K562 (cell line): ENCODE measurements at regions not wholly inside any gene's neighbourhood (a gene's known extent, or its start where the extent isn't known, plus 50 kb on each side); places are given as distances from the start of the nearest gene placed in this dataset.
A peak's percentile ranks its signal among the peaks of the same experiment; 100 is the strongest.

Experiments
- ARHGAP35 ChIP-seq: fragments of 450-650 bp; IDR thresholded peaks from 2 replicates; pipeline ENCODE4 v1.6.1; 2018; ENCODE audit not compliant: partially characterized antibody
- CBFA2T2 ChIP-seq: fragments of 450-650 bp; conservative IDR thresholded peaks from 2 replicates; pipeline ENCODE4 v1.6.1; 2017; ENCODE audit warnings: mild to moderate bottlenecking
- DDX20 ChIP-seq: fragments of 450-650 bp; IDR thresholded peaks from 2 replicates; pipeline ENCODE4 v1.6.1; 2016; ENCODE audit warnings: missing genetic modification characterization, low read depth, mild to moderate bottlenecking, missing compliant biosample characterization, moderate library complexity
- ESRRB ChIP-seq: fragments of 250-450 bp; sonication (Bioruptor Pico); IDR thresholded peaks from 2 replicates; pipeline ENCODE4 v1.5.0; 2020; ENCODE audit warnings: mild to moderate bottlenecking, moderate library complexity, borderline replicate concordance
- ETV1 ChIP-seq: fragments of 450-650 bp; conservative IDR thresholded peaks from 2 replicates; pipeline ENCODE4 v1.6.1; 2016; ENCODE audit warnings: missing genetic modification characterization, control low read depth, low read depth, missing compliant biosample characterization
- ETV5 ChIP-seq: sonication (generic); formaldehyde crosslinking; IDR thresholded peaks from 2 replicates; pipeline ENCODE4 v1.4.0; 2020; ENCODE audit warnings: low read depth, mild to moderate bottlenecking, missing genetic modification reagents
- FOSL1 ChIP-seq: fragments of 200-800 bp; sonication (Bioruptor generic); conservative IDR thresholded peaks from 2 replicates; pipeline ENCODE4 v1.6.1; 2016; ENCODE audit warnings: missing genetic modification characterization, missing compliant biosample characterization
- FOXK2 ChIP-seq, 2 experiments: fragments of 450-650 bp; IDR thresholded peaks in 1 of 2; conservative IDR thresholded peaks in 1 of 2; 2 replicates each; pipeline ENCODE4 v1.6.1; 2016; ENCODE audit warnings: low read depth in 2 of 2, mild to moderate bottlenecking in 1 of 2
- HMG20B ChIP-seq: fragments of 250-450 bp; sonication (Bioruptor Pico); IDR thresholded peaks from 2 replicates; pipeline ENCODE4 v1.5.0; 2021; ENCODE audit warnings: mild to moderate bottlenecking
- LARP7 ChIP-seq: fragments of 450-650 bp; IDR thresholded peaks from 2 replicates; pipeline ENCODE4 v1.6.1; 2016
- MTF1 ChIP-seq: fragments of 250-450 bp; sonication (Bioruptor Pico); IDR thresholded peaks from 2 replicates; pipeline ENCODE4 v1.9.0; 2021; ENCODE audit warnings: moderate library complexity, mild to moderate bottlenecking, inconsistent platforms, borderline replicate concordance
- NCOA2 ChIP-seq, 2 experiments: fragments of 450-650 bp; IDR thresholded peaks; 2 replicates each; pipeline ENCODE4 v1.6.1; 2018; ENCODE audit warnings: mild to moderate bottlenecking in 2 of 2, moderate library complexity in 1 of 2; ENCODE audit not compliant: partially characterized antibody in 2 of 2
- NR2C1 ChIP-seq, 2 experiments: fragments of 450-650 bp; IDR thresholded peaks; 2 replicates each; pipeline ENCODE4 v1.6.1; 2017; ENCODE audit warnings: mild to moderate bottlenecking in 2 of 2, antibody characterized with exemption in 1 of 2, inconsistent platforms in 1 of 2, missing compliant biosample characterization in 1 of 2, missing genetic modification characterization in 1 of 2
- PCBP1 ChIP-seq: fragments of 200-400 bp; formaldehyde crosslinking; IDR thresholded peaks from 2 replicates; pipeline ENCODE4 v1.6.1; 2018; ENCODE audit warnings: mild to moderate bottlenecking, low read depth, low read length; ENCODE audit not compliant: poor library complexity, severe bottlenecking
- POU5F1 ChIP-seq: fragments of 150-350 bp; IDR thresholded peaks from 2 replicates; pipeline ENCODE4 v1.6.1; 2014; ENCODE audit warnings: borderline replicate concordance, low read length, low read depth, mild to moderate bottlenecking; ENCODE audit not compliant: partially characterized antibody
- PRPF4 ChIP-seq: fragments of 200-400 bp; formaldehyde crosslinking; IDR thresholded peaks from one replicate; pipeline ENCODE4 v1.6.1; 2017; ENCODE audit warnings: low read length, low read depth, mild to moderate bottlenecking; ENCODE audit not compliant: insufficient read depth, poor library complexity, severe bottlenecking
- PURB ChIP-seq: sonication (generic); formaldehyde crosslinking; IDR thresholded peaks from 2 replicates; pipeline ENCODE4 v1.9.0; 2021; ENCODE audit warnings: low read depth, mild to moderate bottlenecking, missing genetic modification reagents
- RFX1 ChIP-seq: fragments of 450-650 bp; IDR thresholded peaks from 2 replicates; pipeline ENCODE4 v1.6.1; 2016; ENCODE audit warnings: mild to moderate bottlenecking, moderate library complexity
- SMARCA4 ChIP-seq: fragments of 450-650 bp; IDR thresholded peaks from 2 replicates; pipeline ENCODE4 v1.6.1; 2016
- TAF15 ChIP-seq: fragments of 200-400 bp; formaldehyde crosslinking; IDR thresholded peaks from 2 replicates; pipeline ENCODE4 v1.6.1; 2017; ENCODE audit warnings: mild to moderate bottlenecking, low read depth, low read length, moderate library complexity
- YBX1 ChIP-seq: fragments of 450-650 bp; IDR thresholded peaks from 2 replicates; pipeline ENCODE4 v1.7.1; 2016; ENCODE audit warnings: mild to moderate bottlenecking
- ZFX ChIP-seq: sonication (generic); formaldehyde crosslinking; IDR thresholded peaks from 2 replicates; pipeline ENCODE4 v1.8.0; 2022; ENCODE audit warnings: mild to moderate bottlenecking, missing genetic modification reagents, moderate library complexity
- ZNF134 ChIP-seq: fragments of 250-450 bp; sonication (Bioruptor Pico); conservative IDR thresholded peaks from 2 replicates; pipeline ENCODE4 v1.4.0; 2020
- TF ChIP-seq, protein P1 (sequence below): fragments of 450-650 bp; conservative IDR thresholded peaks from 2 replicates; pipeline ENCODE4 v1.6.1; 2016; ENCODE audit warnings: missing genetic modification characterization, low read depth, mild to moderate bottlenecking, control low read depth, missing compliant biosample characterization
- TF ChIP-seq, protein P2 (sequence below): sonication (generic); formaldehyde crosslinking; IDR thresholded peaks from 2 replicates; pipeline ENCODE4 v1.8.0; 2022; ENCODE audit warnings: mild to moderate bottlenecking, low read depth, missing genetic modification reagents
- TF ChIP-seq, protein P3 (sequence below): sonication (generic); formaldehyde crosslinking; IDR thresholded peaks from 2 replicates; pipeline ENCODE4 v1.8.1; 2023; ENCODE audit warnings: mild to moderate bottlenecking, missing genetic modification reagents

DNA sequence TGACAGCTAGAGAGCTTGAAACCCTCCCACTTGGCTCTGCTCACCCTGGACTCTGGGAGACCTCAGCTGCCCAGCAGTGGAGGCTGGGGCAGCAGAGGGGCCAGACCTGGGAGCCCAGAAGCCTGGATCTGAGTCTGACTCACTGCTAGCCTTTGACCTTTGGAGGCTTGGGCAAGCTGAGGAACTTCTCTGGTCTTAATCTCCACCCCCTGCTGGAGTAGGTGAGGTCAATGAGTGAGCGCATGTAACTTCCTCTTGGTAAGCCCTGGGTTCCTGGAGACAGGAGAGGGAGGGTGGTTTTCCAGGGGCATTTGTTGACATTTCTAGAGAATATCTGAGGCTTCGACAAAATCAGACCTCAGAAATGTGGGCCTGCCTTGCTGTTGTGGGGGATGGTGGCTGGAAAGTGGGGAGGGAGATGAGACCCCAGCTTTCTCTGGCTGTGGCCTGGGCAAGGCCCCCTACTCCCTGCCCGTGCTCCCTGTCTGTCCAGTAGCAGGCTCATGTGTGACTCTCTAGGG is 73.0 kb upstream of the YWHAQ start (continued):
- TF ChIP-seq, protein P1, sequence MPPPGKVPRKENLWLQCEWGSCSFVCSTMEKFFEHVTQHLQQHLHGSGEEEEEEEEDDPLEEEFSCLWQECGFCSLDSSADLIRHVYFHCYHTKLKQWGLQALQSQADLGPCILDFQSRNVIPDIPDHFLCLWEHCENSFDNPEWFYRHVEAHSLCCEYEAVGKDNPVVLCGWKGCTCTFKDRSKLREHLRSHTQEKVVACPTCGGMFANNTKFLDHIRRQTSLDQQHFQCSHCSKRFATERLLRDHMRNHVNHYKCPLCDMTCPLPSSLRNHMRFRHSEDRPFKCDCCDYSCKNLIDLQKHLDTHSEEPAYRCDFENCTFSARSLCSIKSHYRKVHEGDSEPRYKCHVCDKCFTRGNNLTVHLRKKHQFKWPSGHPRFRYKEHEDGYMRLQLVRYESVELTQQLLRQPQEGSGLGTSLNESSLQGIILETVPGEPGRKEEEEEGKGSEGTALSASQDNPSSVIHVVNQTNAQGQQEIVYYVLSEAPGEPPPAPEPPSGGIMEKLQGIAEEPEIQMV (tag) = no peak
- TF ChIP-seq CBFA2T2 (0 out of 2 replicates have a peak, but pooled peaks have one; percentile 6), SMARCA4 (peak; percentile 71), RFX1 (no peak), MTF1 (no peak), ETV1 (tag) (no peak), POU5F1 (no peak), FOSL1 (tag) (peak; percentile 88), HMG20B (CRISPR knock-in tag) (no peak), NCOA2 (IDR thresholded peaks at IDR 0.05; ENCODE audit: partially characterized antibody in 2 of 2) (no peak), PRPF4 (no peak), ZNF134 (no peak), LARP7 (no peak), FOXK2 (conservative IDR thresholded peaks at IDR 0.05 in 1 of 2, IDR thresholded peaks at IDR 0.05 in 1 of 2; ENCODE audit: low read depth in 2 of 2) (peak in 1 of 2 experiments; percentile 43; a peak in 1 of 4 replicates), ARHGAP35 (no peak), PCBP1 (no peak), ETV5 (CRISPR knock-in tag) (peak; percentile 69; the same call in 1 of the 2 replicates), ZFX (peak; percentile 55), DDX20 (tag) (no peak), YBX1 (no peak), ESRRB (CRISPR knock-in tag) (no peak), PURB (CRISPR knock-in tag) (no peak), TAF15 (no peak), NR2C1 (IDR thresholded peaks at IDR 0.05) (peak; percentile 94), NR2C1 (tag; IDR thresholded peaks at IDR 0.05) (peak; percentile 95)
- TF ChIP-seq, protein P2, sequence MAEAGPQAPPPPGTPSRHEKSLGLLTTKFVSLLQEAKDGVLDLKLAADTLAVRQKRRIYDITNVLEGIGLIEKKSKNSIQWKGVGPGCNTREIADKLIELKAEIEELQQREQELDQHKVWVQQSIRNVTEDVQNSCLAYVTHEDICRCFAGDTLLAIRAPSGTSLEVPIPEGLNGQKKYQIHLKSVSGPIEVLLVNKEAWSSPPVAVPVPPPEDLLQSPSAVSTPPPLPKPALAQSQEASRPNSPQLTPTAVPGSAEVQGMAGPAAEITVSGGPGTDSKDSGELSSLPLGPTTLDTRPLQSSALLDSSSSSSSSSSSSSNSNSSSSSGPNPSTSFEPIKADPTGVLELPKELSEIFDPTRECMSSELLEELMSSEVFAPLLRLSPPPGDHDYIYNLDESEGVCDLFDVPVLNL = no peak
- TF ChIP-seq, protein P3, sequence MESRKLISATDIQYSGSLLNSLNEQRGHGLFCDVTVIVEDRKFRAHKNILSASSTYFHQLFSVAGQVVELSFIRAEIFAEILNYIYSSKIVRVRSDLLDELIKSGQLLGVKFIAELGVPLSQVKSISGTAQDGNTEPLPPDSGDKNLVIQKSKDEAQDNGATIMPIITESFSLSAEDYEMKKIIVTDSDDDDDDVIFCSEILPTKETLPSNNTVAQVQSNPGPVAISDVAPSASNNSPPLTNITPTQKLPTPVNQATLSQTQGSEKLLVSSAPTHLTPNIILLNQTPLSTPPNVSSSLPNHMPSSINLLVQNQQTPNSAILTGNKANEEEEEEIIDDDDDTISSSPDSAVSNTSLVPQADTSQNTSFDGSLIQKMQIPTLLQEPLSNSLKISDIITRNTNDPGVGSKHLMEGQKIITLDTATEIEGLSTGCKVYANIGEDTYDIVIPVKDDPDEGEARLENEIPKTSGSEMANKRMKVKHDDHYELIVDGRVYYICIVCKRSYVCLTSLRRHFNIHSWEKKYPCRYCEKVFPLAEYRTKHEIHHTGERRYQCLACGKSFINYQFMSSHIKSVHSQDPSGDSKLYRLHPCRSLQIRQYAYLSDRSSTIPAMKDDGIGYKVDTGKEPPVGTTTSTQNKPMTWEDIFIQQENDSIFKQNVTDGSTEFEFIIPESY (CRISPR knock-in tag) = no peak; the same call in 1 of the 2 replicates
